Tibial artery (tissue), 4 donors: ENCODE measurements at regions not wholly inside any gene's neighbourhood (a gene's known extent, or its start where the extent isn't known, plus 50 kb on each side); places are given as distances from the start of the nearest gene placed in this dataset.

Experiments used
- DNase-seq, 2 donors: peaks; one replicate each; pipeline ENCODE4 v3.0.0-alpha.2; 2019
- H3K27ac ChIP-seq, 2 donors: fragments of 200-600 bp; sonication (generic) in 1 of 2; 1 replicate in 1 of 2; 2 replicates in 1 of 2; pipeline ENCODE4 v1.5.1; 2018 to 2019; ENCODE audit warnings: mild to moderate bottlenecking in 1 of 2
- H3K27me3 ChIP-seq, 2 donors: fragments of 200-600 bp; sonication (generic) in 1 of 2; one replicate each; pipeline versions ENCODE4 v1.5.1 to v1.6.0; 2016 to 2019
- H3K36me3 ChIP-seq, 3 donors: fragments of 200-600 bp; sonication (generic) in 2 of 3; one replicate each; pipeline ENCODE4 v1.5.1; 2016 to 2019; ENCODE audit warnings: mild to moderate bottlenecking in 2 of 3
- H3K4me1 ChIP-seq, 4 donors: fragments of 200-600 bp; sonication (generic) in 2 of 4; 1 replicate in 3 of 4; 2 replicates in 1 of 4; pipeline ENCODE4 v1.5.1; 2016 to 2019
- H3K4me3 ChIP-seq, 2 donors: fragments of 200-600 bp; sonication (generic) in 1 of 2; 1 replicate in 1 of 2; 2 replicates in 1 of 2; pipeline ENCODE4 v1.5.1; 2018 to 2019; ENCODE audit warnings: mild to moderate bottlenecking in 2 of 2
- H3K9me3 ChIP-seq, 3 donors: fragments of 200-600 bp; sonication (generic) in 1 of 3; one replicate each; pipeline ENCODE4 v1.5.1; 2016 to 2019
- CTCF ChIP-seq, 2 experiments: fragments of 200-600 bp in 1 of 2; fragments of 450-650 bp in 1 of 2; IDR thresholded peaks; one replicate each; pipeline ENCODE4 v1.5.1; 2017 to 2019; ENCODE audit warnings: antibody characterized with exemption in 2 of 2, mild to moderate bottlenecking in 1 of 2, moderate library complexity in 1 of 2
- intact Hi-C: fragments of 100-400 bp; cut with DNase I; formaldehyde crosslinking; loops from one replicate; pipeline ENCODE4 v1.15.0; 2023; ENCODE audit warnings: low total_unique reads

DNA sequence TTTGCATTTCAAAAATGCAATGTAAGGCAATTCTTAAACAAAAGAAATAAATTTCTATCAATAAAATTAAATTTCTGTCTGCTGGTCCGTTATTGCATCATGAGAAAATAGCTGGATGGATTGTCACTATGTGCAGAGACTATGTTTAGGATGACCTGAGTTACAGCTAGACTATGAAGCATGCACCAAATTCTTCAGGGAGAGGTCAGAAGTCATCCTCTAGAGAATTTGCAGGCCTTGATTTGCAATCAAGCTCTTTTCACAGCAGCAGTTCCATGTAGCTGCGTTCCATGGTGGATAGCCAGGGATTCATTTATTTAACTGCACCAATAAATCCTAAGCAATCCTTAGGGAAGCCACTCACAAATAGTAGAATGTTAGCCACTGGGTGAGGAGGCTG, 253.7 kb downstream of the MSRB3 start:
- TF ChIP-seq CTCF (IDR thresholded peaks at IDR 0.05), result no peak
- intact Hi-C loops, result no loop called here

GRCh38 chr12:65532764-65533163, 254.3 kb downstream of the MSRB3 start:
- no peak for TF ChIP-seq CTCF (IDR thresholded peaks at IDR 0.05)
- Histone ChIP-seq H3K4me1 (peaks cover 0 to 56% (median 23%) of the 10 kb centered on the region in 4 donors), H3K36me3 (no peaks in the 10 kb centered on the region), H3K27me3 (no peaks in the 10 kb centered on the region), H3K9me3 (no peaks in the 10 kb centered on the region), H3K27ac (no peak overlapping the region), H3K4me3 (no peak overlapping the region)
- intact Hi-C loops, result no loop called here
- DNase-seq, result no peak

More for the DNA sequence above, 253.7 kb downstream of the MSRB3 start:
- Histone ChIP-seq H3K27ac (no peak overlapping the region), H3K4me1 (peaks cover 0 to 53% (median 23%) of the 10 kb centered on the region in 4 donors), H3K9me3 (no peaks in the 10 kb centered on the region), H3K4me3 (no peak overlapping the region), H3K27me3 (no peaks in the 10 kb centered on the region), H3K36me3 (no peaks in the 10 kb centered on the region)
- DNase-seq, result no peak

DNA sequence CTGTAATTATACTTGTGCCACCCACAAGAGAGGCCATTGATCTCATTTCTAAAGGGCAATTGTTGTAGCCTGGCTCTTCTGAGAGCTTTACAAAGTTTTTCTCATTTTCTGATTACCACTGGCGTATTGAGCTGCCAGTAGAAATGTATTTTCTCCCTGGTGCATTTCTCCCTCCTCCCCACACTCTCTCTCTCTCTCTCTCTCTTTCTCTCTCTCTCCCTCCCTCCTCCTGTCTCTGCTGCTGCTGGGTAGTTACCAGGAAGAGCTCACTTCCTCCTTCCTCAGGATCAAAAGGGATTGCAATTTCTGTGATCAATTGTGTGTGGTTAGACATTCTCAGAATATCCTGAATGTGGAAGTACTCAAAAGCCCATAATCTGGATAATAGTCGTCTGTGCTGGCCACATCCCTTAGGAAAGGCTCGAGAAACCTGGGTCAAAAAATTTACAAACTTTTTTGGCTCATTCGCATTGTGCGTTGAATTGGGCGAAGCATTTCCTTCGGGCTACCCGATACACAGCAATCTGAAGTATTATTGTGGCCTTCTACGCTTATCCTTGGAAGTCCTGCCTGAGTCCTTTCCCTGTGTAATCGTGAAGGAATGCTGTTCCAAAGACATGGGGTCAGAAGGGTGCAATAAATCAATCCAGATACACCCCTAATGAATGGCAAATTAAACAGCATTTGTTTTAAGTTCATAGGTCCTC, 254.8 kb downstream of the MSRB3 start:
- H3K36me3 ChIP-seq, result no peaks in the 10 kb centered on the region
- no peaks in the 10 kb centered on the region for H3K27me3 ChIP-seq
- no peak for TF ChIP-seq CTCF (IDR thresholded peaks at IDR 0.05)
- H3K4me1 ChIP-seq, result peaks cover 0 to 56% (median 23%) of the 10 kb centered on the region in 4 donors
- no peaks in the 10 kb centered on the region for H3K9me3 ChIP-seq
- H3K4me3 ChIP-seq, result no peak overlapping the region
- no peak for DNase-seq
- H3K27ac ChIP-seq, result no peak overlapping the region
- intact Hi-C loops, result no loop called here

GRCh38 chr12:65534238-65534841, 255.9 kb downstream of the MSRB3 start:
- no peak for TF ChIP-seq CTCF (IDR thresholded peaks at IDR 0.05)
- DNase-seq, result no peak
- Histone ChIP-seq H3K4me1 (peaks cover 0 to 56% (median 23%) of the 10 kb centered on the region in 4 donors), H3K27me3 (no peaks in the 10 kb centered on the region), H3K9me3 (peaks cover 0 to 1% (median 0%) of the 10 kb centered on the region in 3 donors), H3K4me3 (no peak overlapping the region), H3K36me3 (no peaks in the 10 kb centered on the region), H3K27ac (no peak overlapping the region)
- intact Hi-C loops, result no loop called here

- DNase-seq, result no peak
- no peaks in the 10 kb centered on the region for H3K36me3 ChIP-seq
- no peak for TF ChIP-seq CTCF (IDR thresholded peaks at IDR 0.05)
- no peak overlapping the region for H3K4me3 ChIP-seq
- H3K27me3 ChIP-seq, result no peaks in the 10 kb centered on the region
- H3K9me3 ChIP-seq, result peaks cover 0 to 13% (median 0%) of the 10 kb centered on the region in 3 donors
- intact Hi-C loops, result no loop called here
- peaks cover 0 to 56% (median 23%) of the 10 kb centered on the region in 4 donors for H3K4me1 ChIP-seq
- peak overlapping the region in 1 of 2 donors; percentile 38 for H3K27ac ChIP-seq
Observed at GRCh38 chr12:65535946-65536345, 257.5 kb downstream of the MSRB3 start.
